GM10266 (cell line): ENCODE measurements at regions not wholly inside any gene's neighbourhood (a gene's known extent, or its start where the extent isn't known, plus 50 kb on each side); places are given as distances from the start of the nearest gene placed in this dataset.
"Not testable (repeated sequence)": the region's sequence is repeated elsewhere in the genome, so short reads cannot be mapped to it uniquely, and the experiment has no call there.

ENCODE experiments used
- DNase-seq: peaks from one replicate; pipeline ENCODE4 v3.0.0; 2012; ENCODE audit errors: extremely low spot score
- CTCF ChIP-seq: IDR thresholded peaks from 2 replicates; pipeline ENCODE4 v1.5.1; 2012; ENCODE audit warnings: mild to moderate bottlenecking, low read depth; ENCODE audit not compliant: control insufficient read depth, insufficient read depth; ENCODE audit errors: missing control alignments

GRCh38 chr14:52124791-52125684 is 56.2 kb upstream of the NID2 start:
- no peak for TF ChIP-seq CTCF
- DNase-seq, result no peak

GRCh38 chr14:52122163-52122562 is 53.3 kb upstream of the NID2 start:
- not testable (repeated sequence) for DNase-seq

- no peak for TF ChIP-seq CTCF
- DNase-seq, result no peak
These were observed 52.6 kb upstream of the NID2 start for GRCh38 chr14:52121441-52121840.

- DNase-seq, result no peak
These were observed 50.2 kb upstream of the NID2 start for GRCh38 chr14:52119030-52119429.

More at GRCh38 chr14:52119030-52119429, 50.2 kb upstream of the NID2 start:
- TF ChIP-seq CTCF, result no peak
